IPS DF 6.9 (cell line): ENCODE measurements at regions not wholly inside any gene's neighbourhood (a gene's known extent, or its start where the extent isn't known, plus 50 kb on each side); places are given as distances from the start of the nearest gene placed in this dataset.

Experiments used
- DNase-seq: peaks from one replicate; pipeline ENCODE4 v3.0.0-alpha.2; 2013; ENCODE audit warnings: low read depth, low spot score
- H3K27ac ChIP-seq: one replicate; pipeline ENCODE4 v1.5.1; 2013; ENCODE audit warnings: low read length, control low read depth
- H3K27me3 ChIP-seq: 2 replicates; pipeline ENCODE4 v1.6.1; 2013; ENCODE audit warnings: mild to moderate bottlenecking, low read length; ENCODE audit not compliant: control insufficient read depth, insufficient read depth
- H3K36me3 ChIP-seq: 2 replicates; pipeline ENCODE4 v1.6.1; 2013; ENCODE audit warnings: low read length; ENCODE audit not compliant: control insufficient read depth, insufficient read depth
- H3K4me1 ChIP-seq: 2 replicates; pipeline ENCODE4 v1.6.1; 2013; ENCODE audit warnings: low read length; ENCODE audit not compliant: control insufficient read depth, insufficient read depth
- H3K4me3 ChIP-seq: 2 replicates; pipeline ENCODE4 v1.5.1; 2013; ENCODE audit warnings: mild to moderate bottlenecking, low read length
- H3K9me3 ChIP-seq: 2 replicates; pipeline ENCODE4 v1.6.1; 2013; ENCODE audit warnings: low read length, inconsistent platforms; ENCODE audit not compliant: control insufficient read depth, insufficient read depth
- WGBS: extraction: QIAGEN DNeasy Blood & Tissue Kit; methylation state at CpG from one replicate; pipeline ENCODE4 v1.1.7; 2013; ENCODE audit warnings: mixed read lengths, missing lambda C conversion rate; ENCODE audit not compliant: insufficient read length, insufficient coverage; 5-methylcytosine and 5-hydroxymethylcytosine counted together

DNA sequence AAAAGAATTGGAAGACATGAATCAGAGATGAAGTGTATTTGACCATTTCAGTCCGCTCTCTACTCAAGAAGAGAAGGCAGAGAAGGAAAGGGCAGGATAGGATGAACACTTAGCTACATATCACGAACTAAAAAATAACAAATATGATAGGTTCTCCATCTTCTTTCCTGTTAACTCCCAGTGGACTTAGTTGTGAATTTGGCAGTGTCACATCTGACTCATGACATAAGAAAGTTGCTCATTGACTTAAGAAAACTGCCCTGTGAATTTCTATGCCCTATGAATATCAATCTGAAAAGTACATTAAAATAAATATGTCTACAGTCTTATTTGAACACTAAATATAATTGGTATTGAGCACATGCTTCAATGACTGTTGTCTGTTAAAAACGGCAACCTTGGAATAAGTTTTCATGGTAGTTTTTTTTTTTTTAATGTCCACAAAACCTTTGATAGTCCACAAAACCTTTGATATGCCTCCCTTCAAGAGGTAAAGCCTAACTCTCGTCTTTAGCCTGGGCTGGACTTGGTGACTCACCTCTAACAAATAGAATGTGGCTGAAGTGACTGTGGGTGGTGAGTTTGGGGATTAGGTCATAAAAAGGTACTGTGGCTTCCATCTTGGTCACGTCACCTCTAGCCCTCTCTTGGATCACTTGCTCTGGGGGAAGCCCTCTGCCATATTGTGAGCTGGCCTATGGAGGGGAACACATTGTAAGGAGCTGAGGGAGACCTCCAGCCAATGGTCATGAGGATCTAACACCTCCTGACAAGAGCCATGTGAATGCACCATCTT, 184.7 kb upstream of the S100G start:
- H3K4me3 ChIP-seq, result no peak overlapping the region
- H3K27me3 ChIP-seq, result no peaks in the 10 kb centered on the region
- no CpG with 5 or more reads among the region's 5 CpGs for WGBS
- H3K27ac ChIP-seq, result no peak overlapping the region
- H3K36me3 ChIP-seq, result no peaks in the 10 kb centered on the region
- no peaks in the 10 kb centered on the region; the same call in 1 of the 2 replicates for H3K4me1 ChIP-seq
- H3K9me3 ChIP-seq, result no peaks in the 10 kb centered on the region
- no peak for DNase-seq

DNA sequence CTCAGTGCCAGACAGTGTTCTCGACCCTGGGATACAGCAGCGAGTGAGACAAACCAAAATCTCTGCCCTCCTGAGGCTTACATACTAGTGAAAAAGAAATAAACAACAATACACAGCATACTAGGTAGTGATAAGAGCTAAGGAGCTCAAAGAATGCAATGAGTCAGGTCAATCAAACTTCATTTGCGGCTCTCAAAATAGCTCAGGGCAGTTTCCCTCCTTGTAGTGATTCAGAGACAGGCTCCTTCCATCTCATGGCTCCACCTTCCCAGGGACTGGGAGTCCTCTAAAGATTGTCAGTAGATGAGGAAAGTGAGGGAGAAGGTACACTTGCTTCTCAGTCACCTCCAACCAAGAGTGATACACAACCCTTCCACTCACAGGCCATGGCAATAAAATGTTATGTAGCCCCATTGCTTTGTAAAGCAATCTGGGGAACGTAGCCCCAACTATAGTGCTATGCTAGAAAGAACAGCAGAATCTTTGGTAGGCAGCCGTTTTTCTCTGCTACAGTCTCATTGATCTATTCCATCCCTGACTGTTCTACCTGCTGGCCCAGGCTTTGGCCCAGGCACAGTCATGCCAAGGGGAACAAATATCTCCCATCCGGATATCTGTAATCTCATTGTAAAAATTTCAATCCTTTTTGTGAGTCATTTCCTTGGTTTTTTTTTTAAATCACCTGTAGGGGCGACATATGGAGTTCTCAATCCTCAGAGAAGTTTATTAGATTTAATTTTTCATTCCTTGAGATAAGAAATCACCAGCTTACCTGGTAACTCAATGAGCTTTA, 183.1 kb upstream of the S100G start:
- Histone ChIP-seq H3K4me1 (no peaks in the 10 kb centered on the region; the same call in 1 of the 2 replicates), H3K27ac (no peak overlapping the region), H3K36me3 (no peaks in the 10 kb centered on the region), H3K9me3 (no peaks in the 10 kb centered on the region), H3K27me3 (no peaks in the 10 kb centered on the region), H3K4me3 (no peak overlapping the region)
- DNase-seq, result no peak
- WGBS, result no CpG with 5 or more reads among the region's 7 CpGs

GRCh38 chrX:16469870-16470269, 180.1 kb upstream of the S100G start:
- Histone ChIP-seq H3K9me3 (no peaks in the 10 kb centered on the region), H3K36me3 (no peaks in the 10 kb centered on the region), H3K27ac (no peak overlapping the region), H3K27me3 (no peaks in the 10 kb centered on the region), H3K4me3 (no peak overlapping the region), H3K4me1 (no peaks in the 10 kb centered on the region; the same call in 1 of the 2 replicates)
- no peak for DNase-seq
- no CpG with 5 or more reads among the region's 5 CpGs for WGBS

GRCh38 chrX:16472345-16472744, 177.6 kb upstream of the S100G start:
- Histone ChIP-seq H3K27me3 (no peaks in the 10 kb centered on the region), H3K4me3 (no peak overlapping the region), H3K9me3 (no peaks in the 10 kb centered on the region), H3K4me1 (no peaks in the 10 kb centered on the region; the same call in 1 of the 2 replicates), H3K27ac (no peak overlapping the region), H3K36me3 (no peaks in the 10 kb centered on the region; the same call in 1 of the 2 replicates)
- DNase-seq, result no peak
- no CpG with 5 or more reads among the region's 1 CpG for WGBS

DNA sequence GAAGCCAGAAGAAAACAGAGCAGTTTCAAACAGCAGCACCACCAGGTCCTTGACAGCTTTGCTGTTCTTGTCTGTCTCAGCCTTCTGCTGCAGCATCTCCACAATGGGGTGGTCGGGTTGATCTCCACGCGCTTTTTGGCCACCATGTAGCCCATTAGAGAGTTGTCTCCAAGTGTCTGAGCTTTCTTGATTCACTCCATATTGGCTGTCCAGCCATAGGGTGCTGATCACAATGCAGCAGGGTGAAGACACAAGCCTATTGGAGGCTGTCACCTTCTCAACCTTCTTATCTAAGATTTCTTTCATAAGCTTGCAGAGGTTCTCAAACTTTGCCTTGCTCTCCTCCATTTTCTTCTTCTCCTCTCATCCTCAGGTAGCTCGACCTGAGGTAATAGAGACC, 175.4 kb upstream of the S100G start:
- H3K9me3 ChIP-seq, result no peaks in the 10 kb centered on the region
- H3K4me3 ChIP-seq, result no peak overlapping the region
- no peak for DNase-seq
- WGBS, result no CpG with 5 or more reads among the region's 4 CpGs
- no peaks in the 10 kb centered on the region for H3K27me3 ChIP-seq
- no peaks in the 10 kb centered on the region; the same call in 1 of the 2 replicates for H3K36me3 ChIP-seq
- H3K4me1 ChIP-seq, result no peaks in the 10 kb centered on the region; the same call in 1 of the 2 replicates
- no peak overlapping the region for H3K27ac ChIP-seq

DNA sequence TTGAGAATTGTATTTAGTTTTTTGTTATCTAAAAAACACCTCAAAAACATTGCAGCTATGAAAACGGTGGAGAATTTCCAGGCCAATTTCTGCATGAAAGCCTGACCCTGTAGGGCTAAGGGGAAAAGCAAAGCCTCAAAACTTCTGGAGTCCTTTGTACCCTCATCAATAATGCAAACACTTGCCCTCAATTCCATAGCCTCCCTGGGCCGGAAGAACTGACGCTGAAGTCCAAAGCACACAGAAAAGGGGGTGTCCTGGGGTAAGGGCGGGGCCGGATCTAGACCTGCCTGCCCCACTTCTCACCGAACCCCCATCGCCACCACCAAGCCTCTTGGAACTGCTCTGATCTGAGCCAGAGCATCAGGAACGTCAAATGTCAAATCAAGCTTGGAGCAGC, 173.9 kb upstream of the S100G start:
- H3K27me3 ChIP-seq, result no peaks in the 10 kb centered on the region

GRCh38 chrX:16476692-16477091, 173.3 kb upstream of the S100G start:
- Histone ChIP-seq H3K27me3 (no peaks in the 10 kb centered on the region), H3K9me3 (no peaks in the 10 kb centered on the region), H3K27ac (no peak overlapping the region), H3K4me1 (no peaks in the 10 kb centered on the region), H3K36me3 (no peaks in the 10 kb centered on the region; the same call in 1 of the 2 replicates), H3K4me3 (no peak overlapping the region)
- WGBS, result no CpG with 5 or more reads among the region's 2 CpGs
- no peak for DNase-seq

More for the DNA sequence above, 173.9 kb upstream of the S100G start:
- Histone ChIP-seq H3K4me1 (no peaks in the 10 kb centered on the region), H3K4me3 (no peak overlapping the region), H3K9me3 (no peaks in the 10 kb centered on the region), H3K36me3 (no peaks in the 10 kb centered on the region; the same call in 1 of the 2 replicates), H3K27ac (no peak overlapping the region)
- WGBS, result no CpG with 5 or more reads among the region's 8 CpGs
- DNase-seq, result no peak

GRCh38 chrX:16479206-16479869, 170.6 kb upstream of the S100G start:
- no peaks in the 10 kb centered on the region; the same call in 1 of the 2 replicates for H3K36me3 ChIP-seq
- no peak for DNase-seq
- H3K27me3 ChIP-seq, result no peaks in the 10 kb centered on the region
- no peak overlapping the region for H3K27ac ChIP-seq
- H3K9me3 ChIP-seq, result no peaks in the 10 kb centered on the region
- H3K4me1 ChIP-seq, result no peaks in the 10 kb centered on the region
- no CpG with 5 or more reads among the region's 5 CpGs for WGBS
- no peak overlapping the region for H3K4me3 ChIP-seq

DNA sequence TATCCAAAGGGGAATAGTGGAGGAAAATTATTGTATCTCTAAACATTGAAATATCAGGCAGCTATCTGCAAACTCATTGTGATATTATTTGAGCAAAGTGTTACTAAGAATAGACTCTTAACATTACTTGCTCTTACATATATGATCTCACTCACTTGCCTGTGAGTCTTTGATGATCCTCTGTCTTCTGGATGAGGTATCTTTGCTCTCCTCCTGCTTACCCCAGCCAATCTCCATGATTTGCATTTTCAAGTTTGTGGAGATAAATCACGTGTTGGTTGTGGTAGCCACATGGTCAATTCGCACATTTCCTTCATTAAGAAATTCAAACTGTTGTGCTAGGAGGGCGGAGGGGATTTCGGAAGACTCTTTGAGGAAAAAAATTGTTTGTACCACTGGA, 169.9 kb upstream of the S100G start:
- Histone ChIP-seq H3K36me3 (no peaks in the 10 kb centered on the region; the same call in 1 of the 2 replicates), H3K9me3 (no peaks in the 10 kb centered on the region), H3K27ac (no peak overlapping the region), H3K4me1 (no peaks in the 10 kb centered on the region), H3K27me3 (no peaks in the 10 kb centered on the region), H3K4me3 (no peak overlapping the region)
- DNase-seq, result no peak
- no CpG with 5 or more reads among the region's 4 CpGs for WGBS

DNA sequence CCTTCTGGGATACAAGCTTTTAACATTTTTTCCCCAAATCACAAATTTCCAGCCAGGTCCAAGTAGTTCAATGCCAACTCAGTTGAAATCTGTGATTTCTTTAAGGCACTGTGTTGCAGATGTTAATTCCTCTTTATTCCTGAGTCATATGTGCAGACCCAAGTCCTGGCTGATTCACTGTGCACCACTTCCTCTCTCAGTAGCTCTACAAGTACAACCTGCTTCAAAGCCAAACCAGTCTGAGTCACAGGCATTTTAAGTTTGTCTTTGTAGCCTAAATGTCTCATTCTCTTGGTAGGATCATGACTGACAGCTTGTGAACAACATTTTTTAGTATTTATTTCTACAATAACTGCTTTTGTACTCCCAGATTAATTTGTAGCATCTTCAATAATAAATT, 165.6 kb upstream of the S100G start:
- H3K4me3 ChIP-seq, result no peak overlapping the region
- H3K4me1 ChIP-seq, result no peaks in the 10 kb centered on the region
- no peak overlapping the region for H3K27ac ChIP-seq
- no peaks in the 10 kb centered on the region for H3K27me3 ChIP-seq
- no peaks in the 10 kb centered on the region for H3K36me3 ChIP-seq
- DNase-seq, result no peak
- H3K9me3 ChIP-seq, result no peaks in the 10 kb centered on the region
